CD4-positive, CD25-positive, alpha-beta regulatory T cell (primary cell): ENCODE measurements at regions not wholly inside any gene's neighbourhood (a gene's known extent, or its start where the extent isn't known, plus 50 kb on each side); places are given as distances from the start of the nearest gene placed in this dataset.

Experiments used
- ATAC-seq, 2 donors: fragments of 150-1000 bp; cut with Tn5 transposase; one replicate each; pipeline ENCODE4 v1.10.0; 2021; ENCODE audit warnings: low read depth in 2 of 2, moderate number of reproducible peaks in 2 of 2, moderate library complexity in 1 of 2
- DNase-seq, 3 donors: peaks; one replicate each; pipeline versions ENCODE4 v3.0.0 to v3.0.0-alpha.2; 2012 to 2022; ENCODE audit warnings: mixed read lengths in 1 of 3
- H3K27ac ChIP-seq: one replicate; pipeline ENCODE4 v1.7.0; 2013; ENCODE audit warnings: mild to moderate bottlenecking, low read length; ENCODE audit not compliant: insufficient read depth, poor library complexity, severe bottlenecking
- H3K27me3 ChIP-seq: one replicate; pipeline ENCODE4 v1.7.0; 2013; ENCODE audit warnings: low read length; ENCODE audit not compliant: control insufficient read depth, insufficient read depth
- H3K36me3 ChIP-seq: one replicate; pipeline ENCODE4 v1.7.0; 2013; ENCODE audit warnings: mild to moderate bottlenecking, low read length, moderate library complexity; ENCODE audit not compliant: control insufficient read depth, insufficient read depth
- H3K4me1 ChIP-seq: 2 replicates; pipeline ENCODE4 v1.7.0; 2013; ENCODE audit warnings: mild to moderate bottlenecking, low read length; ENCODE audit not compliant: insufficient read depth, control insufficient read depth, poor library complexity, severe bottlenecking
- H3K4me3 ChIP-seq: one replicate; pipeline ENCODE4 v1.7.0; 2013; ENCODE audit warnings: low read depth, mild to moderate bottlenecking, low read length, moderate library complexity
- H3K9me3 ChIP-seq, 2 experiments: 1 replicate in 1 of 2; 2 replicates in 1 of 2; pipeline ENCODE4 v1.7.0; 2013; ENCODE audit warnings: low read length in 2 of 2, mild to moderate bottlenecking in 1 of 2, moderate library complexity in 1 of 2; ENCODE audit not compliant: control insufficient read depth in 2 of 2
- H3K27ac Mint-ChIP-seq, 3 donors: one replicate each; pipeline ENCODE4 v1.8.0; 2020 to 2022; ENCODE audit warnings: mild to moderate bottlenecking in 3 of 3, mixed read lengths in 3 of 3, moderate library complexity in 2 of 3
- H3K27me3 Mint-ChIP-seq: one replicate; pipeline ENCODE4 v1.8.0; 2022; ENCODE audit warnings: mild to moderate bottlenecking, mixed read lengths
- H3K36me3 Mint-ChIP-seq: one replicate; pipeline ENCODE4 v1.8.0; 2020; ENCODE audit warnings: mixed read lengths
- H3K4me1 Mint-ChIP-seq, 4 donors: one replicate each; pipeline ENCODE4 v1.8.0; 2020 to 2022; ENCODE audit warnings: mixed read lengths in 4 of 4, mild to moderate bottlenecking in 1 of 4
- H3K4me3 Mint-ChIP-seq, 4 donors: one replicate each; pipeline ENCODE4 v1.8.0; 2020 to 2022; ENCODE audit warnings: mild to moderate bottlenecking in 4 of 4, mixed read lengths in 4 of 4, moderate library complexity in 3 of 4
- H3K9me3 Mint-ChIP-seq, 7 donors: one replicate each; pipeline ENCODE4 v1.8.0; 2020 to 2022; ENCODE audit warnings: mixed read lengths in 7 of 7, mild to moderate bottlenecking in 3 of 7, moderate library complexity in 2 of 7

- no peaks in the 10 kb centered on the region for H3K4me1 ChIP-seq
- H3K36me3 Mint-ChIP-seq, result no peaks in the 10 kb centered on the region
- no peaks in the 10 kb centered on the region for H3K36me3 ChIP-seq
- no peak overlapping the region for H3K4me3 ChIP-seq
- ATAC-seq, result no peak
- no peak overlapping the region for H3K27ac Mint-ChIP-seq
- peaks cover 0 to 3% (median 0%) of the 10 kb centered on the region in 7 donors for H3K9me3 Mint-ChIP-seq
- peaks cover 3% of the 10 kb centered on the region for H3K27me3 Mint-ChIP-seq
- DNase-seq, result no peak
- no peak overlapping the region for H3K27ac ChIP-seq
- no peaks in the 10 kb centered on the region for H3K4me1 Mint-ChIP-seq
- H3K27me3 ChIP-seq, result peaks cover 2% of the 10 kb centered on the region
- H3K9me3 ChIP-seq, result no peaks in the 10 kb centered on the region
- no peak overlapping the region for H3K4me3 Mint-ChIP-seq
Measured at GRCh38 chr16:86872833-86873232, 294.5 kb downstream of the FOXL1 start.

GRCh38 chr16:86874141-86874540 lies 295.8 kb downstream of the FOXL1 start:
- ATAC-seq (no peak), DNase-seq (peak in 1 of 3 donors; percentile 6)
- Mint-ChIP-seq H3K36me3 (no peaks in the 10 kb centered on the region), H3K27me3 (peaks cover 11% of the 10 kb centered on the region), H3K27ac (no peak overlapping the region), H3K4me1 (no peaks in the 10 kb centered on the region), H3K4me3 (no peak overlapping the region), H3K9me3 (peaks cover 0 to 3% (median 0%) of the 10 kb centered on the region in 7 donors)
- Histone ChIP-seq H3K9me3 (no peaks in the 10 kb centered on the region), H3K27me3 (peaks cover 6% of the 10 kb centered on the region), H3K27ac (no peak overlapping the region), H3K36me3 (no peaks in the 10 kb centered on the region), H3K4me1 (no peaks in the 10 kb centered on the region), H3K4me3 (no peak overlapping the region)

GRCh38 chr16:86876499-86876898 lies 298.1 kb downstream of the FOXL1 start:
- Histone ChIP-seq H3K4me3 (no peak overlapping the region), H3K27ac (no peak overlapping the region), H3K27me3 (peaks cover 6% of the 10 kb centered on the region), H3K9me3 (no peaks in the 10 kb centered on the region), H3K4me1 (no peaks in the 10 kb centered on the region), H3K36me3 (no peaks in the 10 kb centered on the region)
- Mint-ChIP-seq H3K4me1 (no peaks in the 10 kb centered on the region), H3K27me3 (peaks cover 19% of the 10 kb centered on the region), H3K4me3 (no peak overlapping the region), H3K9me3 (peaks cover 0 to 3% (median 0%) of the 10 kb centered on the region in 7 donors), H3K27ac (no peak overlapping the region), H3K36me3 (no peaks in the 10 kb centered on the region)
- no peak for ATAC-seq
- DNase-seq, result no peak

GRCh38 chr16:86877108-86877507 lies 298.8 kb downstream of the FOXL1 start:
- no peaks in the 10 kb centered on the region for H3K4me1 ChIP-seq
- Mint-ChIP-seq H3K27me3 (peaks cover 19% of the 10 kb centered on the region), H3K9me3 (peaks cover 0 to 3% (median 0%) of the 10 kb centered on the region in 7 donors), H3K4me3 (no peak overlapping the region), H3K27ac (no peak overlapping the region), H3K36me3 (no peaks in the 10 kb centered on the region), H3K4me1 (no peaks in the 10 kb centered on the region)
- DNase-seq (no peak), ATAC-seq (no peak)
- no peak overlapping the region for H3K27ac ChIP-seq
- H3K9me3 ChIP-seq, result no peaks in the 10 kb centered on the region
- no peaks in the 10 kb centered on the region for H3K36me3 ChIP-seq
- H3K4me3 ChIP-seq, result no peak overlapping the region
- peaks cover 6% of the 10 kb centered on the region for H3K27me3 ChIP-seq

GRCh38 chr16:86877835-86878234 lies 299.5 kb downstream of the FOXL1 start:
- H3K4me1 ChIP-seq, result no peaks in the 10 kb centered on the region
- H3K27me3 Mint-ChIP-seq, result peaks cover 19% of the 10 kb centered on the region
- DNase-seq (no peak), ATAC-seq (no peak)
- no peak overlapping the region for H3K4me3 Mint-ChIP-seq
- no peaks in the 10 kb centered on the region for H3K36me3 Mint-ChIP-seq
- H3K9me3 ChIP-seq, result no peaks in the 10 kb centered on the region
- no peaks in the 10 kb centered on the region for H3K36me3 ChIP-seq
- H3K4me3 ChIP-seq, result no peak overlapping the region
- H3K27ac Mint-ChIP-seq, result peak overlapping the region in 1 of 3 donors; percentile 34
- no peaks in the 10 kb centered on the region for H3K4me1 Mint-ChIP-seq
- no peak overlapping the region for H3K27ac ChIP-seq
- peaks cover 0 to 3% (median 0%) of the 10 kb centered on the region in 7 donors for H3K9me3 Mint-ChIP-seq
- peaks cover 6% of the 10 kb centered on the region for H3K27me3 ChIP-seq

- Mint-ChIP-seq H3K27ac (no peak overlapping the region), H3K36me3 (no peaks in the 10 kb centered on the region), H3K4me3 (no peak overlapping the region), H3K9me3 (peaks cover 0 to 3% (median 0%) of the 10 kb centered on the region in 7 donors), H3K4me1 (no peaks in the 10 kb centered on the region), H3K27me3 (peaks cover 19% of the 10 kb centered on the region)
- Histone ChIP-seq H3K9me3 (no peaks in the 10 kb centered on the region), H3K4me1 (no peaks in the 10 kb centered on the region), H3K27ac (no peak overlapping the region), H3K4me3 (no peak overlapping the region), H3K27me3 (peaks cover 6% of the 10 kb centered on the region), H3K36me3 (no peaks in the 10 kb centered on the region)
- ATAC-seq, result no peak
- DNase-seq, result no peak
Measured at GRCh38 chr16:86878236-86879080, 300.1 kb downstream of the FOXL1 start.

- H3K27me3 ChIP-seq, result peaks cover 6% of the 10 kb centered on the region
- no peaks in the 10 kb centered on the region for H3K36me3 ChIP-seq
- DNase-seq, result no peak
- Mint-ChIP-seq H3K4me3 (no peak overlapping the region), H3K36me3 (no peaks in the 10 kb centered on the region), H3K27me3 (peaks cover 23% of the 10 kb centered on the region), H3K9me3 (peaks cover 0 to 3% (median 0%) of the 10 kb centered on the region in 7 donors), H3K4me1 (no peaks in the 10 kb centered on the region), H3K27ac (no peak overlapping the region)
- no peak for ATAC-seq
- no peak overlapping the region for H3K4me3 ChIP-seq
- H3K9me3 ChIP-seq, result no peaks in the 10 kb centered on the region
- no peak overlapping the region for H3K27ac ChIP-seq
- no peaks in the 10 kb centered on the region for H3K4me1 ChIP-seq
Measured at GRCh38 chr16:86879268-86879667, 300.9 kb downstream of the FOXL1 start.
